ENCODE measurements at regions not wholly inside any gene's neighbourhood (a gene's known extent, or its start where the extent isn't known, plus 50 kb on each side); places are given as distances from the start of the nearest gene placed in this dataset.

GRCh38 chr3:5560199-5560598 is 372.7 kb downstream of the EDEM1 start:
- Histone ChIP-seq H3K4me2 (ENCODE audit: insufficient read depth, low read length) (no peak overlapping the region), H4K20me1 (ENCODE audit: insufficient read depth, low read length) (no peaks in the 10 kb centered on the region), H3K4me1 (ENCODE audit: insufficient read depth, low read length) (peaks cover 9% of the 10 kb centered on the region; the same call in 1 of the 2 replicates), H3K9ac (ENCODE audit: low read depth, low read length) (no peak overlapping the region), H3K36me3 (ENCODE audit: insufficient read depth, low read length) (no peaks in the 10 kb centered on the region), H3K9me3 (ENCODE audit: insufficient read depth, low read length, severe bottlenecking) (no peaks in the 10 kb centered on the region), H2AFZ (ENCODE audit: low read depth, low read length) (no peak overlapping the region), H3K27me3 (ENCODE audit: insufficient read depth, low read length, poor library complexity) (no peaks in the 10 kb centered on the region), H3K79me2 (ENCODE audit: insufficient read depth, low read length) (no peaks in the 10 kb centered on the region), H3K27ac (ENCODE audit: low read length) (no peak overlapping the region), H3K4me3 (ENCODE audit: low read depth in 1 of 2, low read length in 2 of 2) (no peak overlapping the region)
- DNase-seq (no peak), ATAC-seq (ENCODE audit: insufficient read depth, low read depth) (no peak)
- TF ChIP-seq EZH2 (IDR thresholded peaks at IDR 0.05; ENCODE audit: borderline replicate concordance, low read depth, low read length, severe bottlenecking) (no peak), CTCF (IDR thresholded peaks at IDR 0.05; ENCODE audit: borderline replicate concordance, extremely low read depth, low read length, poor library complexity, severe bottlenecking) (no peak)

GRCh38 chr3:5563537-5564277 is 376.2 kb downstream of the EDEM1 start:
- no peaks in the 10 kb centered on the region for H3K9me3 ChIP-seq (ENCODE audit: insufficient read depth, low read length, severe bottlenecking)
- no peaks in the 10 kb centered on the region for H3K27me3 ChIP-seq (ENCODE audit: insufficient read depth, low read length, poor library complexity)
- peak; percentile 68 for ATAC-seq (ENCODE audit: insufficient read depth, low read depth)
- peaks cover 9% of the 10 kb centered on the region; the same call in 1 of the 2 replicates for H3K4me1 ChIP-seq (ENCODE audit: insufficient read depth, low read length)
- no peak overlapping the region for H3K9ac ChIP-seq (ENCODE audit: low read depth, low read length)
- DNase-seq, result peak; percentile 15
- no peak overlapping the region for H3K4me3 ChIP-seq (ENCODE audit: low read depth in 1 of 2, low read length in 2 of 2)
- H3K79me2 ChIP-seq (ENCODE audit: insufficient read depth, low read length), result no peaks in the 10 kb centered on the region
- no peak overlapping the region for H2AFZ ChIP-seq (ENCODE audit: low read depth, low read length)
- H3K4me2 ChIP-seq (ENCODE audit: insufficient read depth, low read length), result no peak overlapping the region
- no peaks in the 10 kb centered on the region for H3K36me3 ChIP-seq (ENCODE audit: insufficient read depth, low read length)
- no peak overlapping the region for H3K27ac ChIP-seq (ENCODE audit: low read length)
- no peaks in the 10 kb centered on the region for H4K20me1 ChIP-seq (ENCODE audit: insufficient read depth, low read length)
- no peak for TF ChIP-seq EZH2 (IDR thresholded peaks at IDR 0.05; ENCODE audit: borderline replicate concordance, low read depth, low read length, severe bottlenecking)
- no peak for TF ChIP-seq CTCF (IDR thresholded peaks at IDR 0.05; ENCODE audit: borderline replicate concordance, extremely low read depth, low read length, poor library complexity, severe bottlenecking)

GRCh38 chr3:5564278-5564666 is 376.8 kb downstream of the EDEM1 start:
- Histone ChIP-seq H2AFZ (ENCODE audit: low read depth, low read length) (no peak overlapping the region), H3K36me3 (ENCODE audit: insufficient read depth, low read length) (no peaks in the 10 kb centered on the region), H3K4me1 (ENCODE audit: insufficient read depth, low read length) (peaks cover 9% of the 10 kb centered on the region; the same call in 1 of the 2 replicates), H3K4me2 (ENCODE audit: insufficient read depth, low read length) (no peak overlapping the region), H3K9ac (ENCODE audit: low read depth, low read length) (no peak overlapping the region), H3K4me3 (ENCODE audit: low read depth in 1 of 2, low read length in 2 of 2) (no peak overlapping the region), H3K27me3 (ENCODE audit: insufficient read depth, low read length, poor library complexity) (no peaks in the 10 kb centered on the region), H3K9me3 (ENCODE audit: insufficient read depth, low read length, severe bottlenecking) (no peaks in the 10 kb centered on the region), H3K27ac (ENCODE audit: low read length) (no peak overlapping the region), H3K79me2 (ENCODE audit: insufficient read depth, low read length) (no peaks in the 10 kb centered on the region), H4K20me1 (ENCODE audit: insufficient read depth, low read length) (no peaks in the 10 kb centered on the region)
- no peak for ATAC-seq (ENCODE audit: insufficient read depth, low read depth)
- TF ChIP-seq EZH2 (IDR thresholded peaks at IDR 0.05; ENCODE audit: borderline replicate concordance, low read depth, low read length, severe bottlenecking), result no peak
- TF ChIP-seq CTCF (IDR thresholded peaks at IDR 0.05; ENCODE audit: borderline replicate concordance, extremely low read depth, low read length, poor library complexity, severe bottlenecking), result no peak
- DNase-seq, result no peak

Data from DND-41 (cell line).